B cell (primary cell): ENCODE measurements at regions not wholly inside any gene's neighbourhood (a gene's known extent, or its start where the extent isn't known, plus 50 kb on each side); places are given as distances from the start of the nearest gene placed in this dataset.

Experiments used
- ATAC-seq: fragments of 200-7000 bp; cut with Tn5 transposase; one replicate; pipeline ENCODE4 v1.10.0; 2021; ENCODE audit warnings: low read depth, mild to moderate bottlenecking, moderate number of reproducible peaks, moderate library complexity
- CTCF ChIA-PET: fragments of 350-600 bp; sonication (Branson Sonifier 250); formaldehyde crosslinking; loops from one replicate; lab custom pipeline; 2021; ENCODE audit warnings: antibody characterized with exemption, inconsistent platforms; lab: Charles Lee
- POLR2A ChIA-PET: fragments of 350-600 bp; sonication (Branson Sonifier 250); formaldehyde crosslinking; loops from one replicate; lab custom pipeline; 2021; ENCODE audit warnings: antibody characterized with exemption; lab: Charles Lee
- DNase-seq: peaks from one replicate; pipeline ENCODE4 v3.0.0; 2013
- H2AFZ ChIP-seq: 2 replicates; pipeline ENCODE4 v1.6.1; 2012; ENCODE audit warnings: mild to moderate bottlenecking, low read depth, low read length; ENCODE audit not compliant: insufficient read depth, poor library complexity, severe bottlenecking
- H3K27ac ChIP-seq, 2 donors: 1 replicate in 1 of 2; 2 replicates in 1 of 2; pipeline ENCODE4 v1.5.1; 2012 to 2013; ENCODE audit warnings: low read length in 2 of 2, mild to moderate bottlenecking in 2 of 2, moderate library complexity in 1 of 2
- H3K27me3 ChIP-seq, 4 experiments: fragments of 200-600 bp in 1 of 4; sonication (generic) in 1 of 4; replicated peaks in 1 of 4; 1 replicate in 2 of 4; 2 replicates in 2 of 4; pipeline versions ENCODE4 v1.6.1 to v1.7.0; 2013 to 2016; ENCODE audit warnings: low read length in 3 of 4, mild to moderate bottlenecking in 2 of 4, mixed read lengths in 1 of 4, moderate library complexity in 1 of 4; ENCODE audit not compliant: insufficient read depth in 4 of 4, control insufficient read depth in 3 of 4; ENCODE audit errors: control extremely low read depth in 1 of 4
- H3K36me3 ChIP-seq, 2 experiments: replicated peaks in 1 of 2; 1 replicate in 1 of 2; 2 replicates in 1 of 2; pipeline versions ENCODE4 v1.6.1 to v1.7.1; 2013; ENCODE audit warnings: low read length in 1 of 2; ENCODE audit not compliant: insufficient read depth in 2 of 2, control insufficient read depth in 1 of 2; ENCODE audit errors: control extremely low read depth in 1 of 2, extremely low read depth in 1 of 2
- H3K4me1 ChIP-seq, 2 donors: fragments of 200-600 bp in 1 of 2; sonication (generic) in 1 of 2; 1 replicate in 1 of 2; 2 replicates in 1 of 2; pipeline versions ENCODE4 v1.5.1 to v1.6.1; 2013 to 2017; ENCODE audit warnings: low read length in 2 of 2; ENCODE audit not compliant: control insufficient read depth in 2 of 2, insufficient read depth in 2 of 2
- H3K4me2 ChIP-seq: replicated peaks from 2 replicates; pipeline ENCODE3; 2012; ENCODE audit warnings: mild to moderate bottlenecking, low read depth, low read length; ENCODE audit not compliant: poor library complexity, severe bottlenecking
- H3K4me3 ChIP-seq, 5 experiments: fragments of 200-600 bp in 1 of 5; sonication (generic) in 1 of 5; 1 replicate in 3 of 5; 2 replicates in 2 of 5; pipeline versions ENCODE4 v1.5.1 to v1.7.0; 2011 to 2016; ENCODE audit warnings: low read length in 4 of 5, mild to moderate bottlenecking in 4 of 5, low read depth in 2 of 5, control low read depth in 1 of 5, moderate library complexity in 1 of 5; ENCODE audit not compliant: insufficient read depth in 1 of 5; ENCODE audit errors: control extremely low read depth in 1 of 5, extremely low read depth in 1 of 5
- H3K79me2 ChIP-seq: fragments of 200-600 bp; sonication (generic); one replicate; pipeline ENCODE4 v1.6.0; 2016; ENCODE audit warnings: low read length; ENCODE audit not compliant: control insufficient read depth, insufficient read depth
- H3K9ac ChIP-seq: fragments of 200-600 bp; sonication (generic); 2 replicates; pipeline ENCODE4 v1.6.1; 2017; ENCODE audit warnings: mild to moderate bottlenecking, low read length, moderate library complexity
- H3K9me3 ChIP-seq, 3 donors: one replicate each; pipeline versions ENCODE4 v1.6.1 to v1.7.1; 2013; ENCODE audit warnings: low read length in 2 of 3; ENCODE audit not compliant: control insufficient read depth in 2 of 3, insufficient read depth in 1 of 3; ENCODE audit errors: control extremely low read depth in 1 of 3
- H4K20me1 ChIP-seq: 2 replicates; pipeline ENCODE4 v1.6.0; 2012; ENCODE audit warnings: mild to moderate bottlenecking, low read length; ENCODE audit not compliant: insufficient read depth, control insufficient read depth, poor library complexity, severe bottlenecking
- H3K27ac Mint-ChIP-seq: one replicate; pipeline ENCODE4 v1.8.0; 2021; ENCODE audit warnings: mixed read lengths
- H3K27me3 Mint-ChIP-seq: one replicate; pipeline ENCODE4 v1.8.0; 2021; ENCODE audit warnings: mixed read lengths
- H3K4me1 Mint-ChIP-seq: one replicate; pipeline ENCODE4 v1.8.0; 2021; ENCODE audit warnings: mixed read lengths
- H3K4me3 Mint-ChIP-seq: one replicate; pipeline ENCODE4 v1.8.0; 2021; ENCODE audit warnings: mixed read lengths
- H3K9me3 Mint-ChIP-seq: one replicate; pipeline ENCODE4 v1.8.0; 2022; ENCODE audit warnings: mixed read lengths; ENCODE audit not compliant: insufficient read depth
- EZH2 ChIP-seq: IDR thresholded peaks from 2 replicates; pipeline ENCODE4 v1.6.1; 2012; ENCODE audit warnings: borderline replicate concordance, low read depth, mild to moderate bottlenecking, moderate library complexity, low read length; ENCODE audit not compliant: insufficient read depth, poor library complexity, severe bottlenecking
- WGBS: methylation state at CpG from one replicate; pipeline ENCODE4 v1.1.5; 2013; ENCODE audit warnings: missing lambda C conversion rate; ENCODE audit not compliant: insufficient coverage; 5-methylcytosine and 5-hydroxymethylcytosine counted together
- intact Hi-C: fragments of 100-400 bp; cut with micrococcal nuclease; formaldehyde crosslinking; loops from one replicate; pipeline ENCODE4 v1.10.0; 2022
- TF ChIP-seq, protein P1 (sequence below): fragments of 200-600 bp; IDR thresholded peaks from one replicate; pipeline ENCODE4 v1.8.0; 2022; ENCODE audit warnings: antibody characterized with exemption, mild to moderate bottlenecking

DNA sequence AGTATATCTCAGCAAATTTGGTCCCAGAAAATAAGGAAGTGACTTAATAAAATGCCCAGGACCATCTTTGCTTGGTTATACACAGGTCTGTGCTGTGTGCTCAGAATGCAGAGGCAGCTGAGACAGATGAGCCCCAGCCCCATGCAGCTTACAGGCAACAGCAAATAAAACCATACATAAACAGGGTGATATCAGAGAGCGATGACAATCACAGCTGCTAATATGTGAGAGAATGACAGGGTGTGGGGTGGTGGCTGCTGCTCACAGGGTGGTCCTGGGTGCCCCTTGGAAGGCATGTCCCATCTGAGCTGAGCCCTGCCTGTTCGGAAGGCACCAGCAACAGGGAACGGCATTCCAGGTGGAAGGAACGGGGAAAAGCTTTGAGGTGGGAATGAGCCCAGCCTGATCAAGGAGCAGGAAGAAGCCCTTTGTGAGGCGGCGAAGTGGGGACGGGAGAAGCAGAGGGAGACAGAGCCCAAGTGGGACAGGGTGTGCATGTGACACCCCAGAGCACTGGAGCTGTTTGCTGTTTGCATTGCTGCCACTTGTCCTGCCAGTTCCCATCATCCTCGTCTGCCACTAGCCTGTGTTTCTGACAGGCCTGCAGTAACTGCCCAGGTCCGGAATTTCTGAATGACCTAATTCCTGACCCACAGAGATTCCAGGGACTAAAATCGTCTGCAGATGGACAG is 150.5 kb downstream of the KATNIP start:
- Histone ChIP-seq H3K27ac (no peak overlapping the region), H3K4me2 (no peak overlapping the region), H3K36me3 (peaks cover 0 to 17% of the 10 kb centered on the region in 2 experiments), H3K4me3 (no peak overlapping the region), H4K20me1 (no peaks in the 10 kb centered on the region), H3K4me1 (no peaks in the 10 kb centered on the region), H2AFZ (no peak overlapping the region), H3K27me3 (no peaks in the 10 kb centered on the region), H3K9me3 (no peaks in the 10 kb centered on the region), H3K79me2 (no peaks in the 10 kb centered on the region), H3K9ac (no peak overlapping the region)
- ATAC-seq (no peak), DNase-seq (no peak)
- Mint-ChIP-seq H3K27ac (no peak overlapping the region), H3K27me3 (no peaks in the 10 kb centered on the region), H3K9me3 (no peaks in the 10 kb centered on the region), H3K4me3 (no peak overlapping the region), H3K4me1 (no peaks in the 10 kb centered on the region)
- intact Hi-C loops = no loop called here
- WGBS = 97% methylated on average over 9 of the region's 10 CpGs
- no peak for TF ChIP-seq EZH2
- TF ChIP-seq, protein P1, sequence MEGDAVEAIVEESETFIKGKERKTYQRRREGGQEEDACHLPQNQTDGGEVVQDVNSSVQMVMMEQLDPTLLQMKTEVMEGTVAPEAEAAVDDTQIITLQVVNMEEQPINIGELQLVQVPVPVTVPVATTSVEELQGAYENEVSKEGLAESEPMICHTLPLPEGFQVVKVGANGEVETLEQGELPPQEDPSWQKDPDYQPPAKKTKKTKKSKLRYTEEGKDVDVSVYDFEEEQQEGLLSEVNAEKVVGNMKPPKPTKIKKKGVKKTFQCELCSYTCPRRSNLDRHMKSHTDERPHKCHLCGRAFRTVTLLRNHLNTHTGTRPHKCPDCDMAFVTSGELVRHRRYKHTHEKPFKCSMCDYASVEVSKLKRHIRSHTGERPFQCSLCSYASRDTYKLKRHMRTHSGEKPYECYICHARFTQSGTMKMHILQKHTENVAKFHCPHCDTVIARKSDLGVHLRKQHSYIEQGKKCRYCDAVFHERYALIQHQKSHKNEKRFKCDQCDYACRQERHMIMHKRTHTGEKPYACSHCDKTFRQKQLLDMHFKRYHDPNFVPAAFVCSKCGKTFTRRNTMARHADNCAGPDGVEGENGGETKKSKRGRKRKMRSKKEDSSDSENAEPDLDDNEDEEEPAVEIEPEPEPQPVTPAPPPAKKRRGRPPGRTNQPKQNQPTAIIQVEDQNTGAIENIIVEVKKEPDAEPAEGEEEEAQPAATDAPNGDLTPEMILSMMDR = no peak
- ChIA-PET CTCF (no interaction called here), POLR2A (no interaction called here)

DNA sequence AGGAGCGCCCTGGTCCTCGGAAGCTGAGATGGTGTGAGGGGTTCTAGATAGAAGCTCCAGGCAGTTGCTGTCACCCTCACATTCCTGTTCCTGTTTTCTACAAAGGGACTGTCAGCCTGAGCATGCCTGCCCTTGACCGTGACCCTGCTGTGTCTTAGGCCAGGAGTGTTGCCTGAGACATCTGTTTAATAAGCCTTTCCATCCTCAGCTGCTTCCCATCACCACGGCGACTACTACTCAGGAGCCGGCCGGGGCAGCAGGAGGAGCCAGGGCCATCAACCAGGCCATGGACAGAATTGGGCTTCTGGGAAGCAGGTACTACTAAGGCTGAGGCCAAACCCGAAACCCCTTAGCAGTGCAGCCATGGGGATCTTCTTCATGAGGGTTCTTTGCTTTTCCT is 151.4 kb downstream of the KATNIP start:
- Mint-ChIP-seq H3K27me3 (no peaks in the 10 kb centered on the region), H3K4me1 (no peaks in the 10 kb centered on the region), H3K9me3 (no peaks in the 10 kb centered on the region), H3K4me3 (no peak overlapping the region), H3K27ac (no peak overlapping the region)
- intact Hi-C loops = no loop called here
- 98% methylated on average over 8 of the region's 8 CpGs for WGBS
- ChIA-PET CTCF (no interaction called here), POLR2A (no interaction called here)
- Histone ChIP-seq H3K9me3 (no peaks in the 10 kb centered on the region), H3K4me3 (no peak overlapping the region), H3K36me3 (peaks cover 0 to 19% of the 10 kb centered on the region in 2 experiments), H3K4me2 (no peak overlapping the region), H3K27me3 (no peaks in the 10 kb centered on the region), H3K79me2 (no peaks in the 10 kb centered on the region), H3K9ac (no peak overlapping the region), H3K27ac (no peak overlapping the region), H3K4me1 (no peaks in the 10 kb centered on the region), H4K20me1 (no peaks in the 10 kb centered on the region), H2AFZ (no peak overlapping the region)
- no peak for TF ChIP-seq EZH2
- TF ChIP-seq, protein P1 = no peak
- ATAC-seq (no peak), DNase-seq (no peak)
